ENCODE measurements at regions not wholly inside any gene's neighbourhood (a gene's known extent, or its start where the extent isn't known, plus 50 kb on each side); places are given as distances from the start of the nearest gene placed in this dataset.

DNA sequence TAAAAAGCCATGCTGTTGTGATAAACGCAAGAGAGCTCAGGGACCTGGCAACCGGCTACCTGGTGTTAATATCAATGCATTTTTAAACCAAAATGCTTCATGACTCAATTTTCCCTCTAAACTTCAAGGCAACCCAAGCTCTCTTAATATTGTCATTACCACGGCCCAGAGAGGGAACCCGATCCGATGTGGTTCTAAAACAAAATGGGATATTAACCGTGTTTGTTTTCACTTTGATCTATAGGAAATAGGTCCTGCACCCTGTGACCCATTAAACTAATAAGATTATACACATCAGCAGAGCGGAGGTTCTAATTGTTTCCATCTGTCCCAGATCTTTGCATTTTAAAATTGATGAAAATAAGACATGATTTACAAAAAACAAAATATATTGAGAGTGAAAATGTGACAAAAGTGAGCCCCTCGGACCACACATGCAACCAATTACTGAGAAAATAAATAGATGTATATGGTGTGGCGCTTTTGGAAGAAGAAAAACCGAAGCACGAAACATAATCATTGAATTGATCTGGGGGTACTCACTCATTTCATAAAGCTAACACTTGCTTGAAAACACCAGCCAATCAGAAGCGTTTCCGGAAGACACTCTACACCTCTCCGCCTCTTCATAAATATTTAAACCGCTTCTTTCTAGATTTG, 290.3 kb upstream of the NFE2L3 start:
- H3K4me1 Mint-ChIP-seq (ENCODE audit: unreplicated experiment) = peaks cover 25% of the 10 kb centered on the region
- H3K27ac Mint-ChIP-seq (ENCODE audit: unreplicated experiment) = no peak overlapping the region
- peak overlapping the region; percentile 32 for H3K4me3 Mint-ChIP-seq (ENCODE audit: unreplicated experiment)
- no peaks in the 10 kb centered on the region for H3K9me3 Mint-ChIP-seq (ENCODE audit: unreplicated experiment)
- no peaks in the 10 kb centered on the region for H3K36me3 Mint-ChIP-seq (ENCODE audit: low read depth, unreplicated experiment)
- peaks cover 5% of the 10 kb centered on the region for H3K27me3 Mint-ChIP-seq (ENCODE audit: unreplicated experiment)
- no peak for DNase-seq (ENCODE audit: low spot score)
- TF ChIP-seq, protein P1, sequence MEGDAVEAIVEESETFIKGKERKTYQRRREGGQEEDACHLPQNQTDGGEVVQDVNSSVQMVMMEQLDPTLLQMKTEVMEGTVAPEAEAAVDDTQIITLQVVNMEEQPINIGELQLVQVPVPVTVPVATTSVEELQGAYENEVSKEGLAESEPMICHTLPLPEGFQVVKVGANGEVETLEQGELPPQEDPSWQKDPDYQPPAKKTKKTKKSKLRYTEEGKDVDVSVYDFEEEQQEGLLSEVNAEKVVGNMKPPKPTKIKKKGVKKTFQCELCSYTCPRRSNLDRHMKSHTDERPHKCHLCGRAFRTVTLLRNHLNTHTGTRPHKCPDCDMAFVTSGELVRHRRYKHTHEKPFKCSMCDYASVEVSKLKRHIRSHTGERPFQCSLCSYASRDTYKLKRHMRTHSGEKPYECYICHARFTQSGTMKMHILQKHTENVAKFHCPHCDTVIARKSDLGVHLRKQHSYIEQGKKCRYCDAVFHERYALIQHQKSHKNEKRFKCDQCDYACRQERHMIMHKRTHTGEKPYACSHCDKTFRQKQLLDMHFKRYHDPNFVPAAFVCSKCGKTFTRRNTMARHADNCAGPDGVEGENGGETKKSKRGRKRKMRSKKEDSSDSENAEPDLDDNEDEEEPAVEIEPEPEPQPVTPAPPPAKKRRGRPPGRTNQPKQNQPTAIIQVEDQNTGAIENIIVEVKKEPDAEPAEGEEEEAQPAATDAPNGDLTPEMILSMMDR (IDR thresholded peaks at IDR 0.05; ENCODE audit: unreplicated experiment) = no peak

DNA sequence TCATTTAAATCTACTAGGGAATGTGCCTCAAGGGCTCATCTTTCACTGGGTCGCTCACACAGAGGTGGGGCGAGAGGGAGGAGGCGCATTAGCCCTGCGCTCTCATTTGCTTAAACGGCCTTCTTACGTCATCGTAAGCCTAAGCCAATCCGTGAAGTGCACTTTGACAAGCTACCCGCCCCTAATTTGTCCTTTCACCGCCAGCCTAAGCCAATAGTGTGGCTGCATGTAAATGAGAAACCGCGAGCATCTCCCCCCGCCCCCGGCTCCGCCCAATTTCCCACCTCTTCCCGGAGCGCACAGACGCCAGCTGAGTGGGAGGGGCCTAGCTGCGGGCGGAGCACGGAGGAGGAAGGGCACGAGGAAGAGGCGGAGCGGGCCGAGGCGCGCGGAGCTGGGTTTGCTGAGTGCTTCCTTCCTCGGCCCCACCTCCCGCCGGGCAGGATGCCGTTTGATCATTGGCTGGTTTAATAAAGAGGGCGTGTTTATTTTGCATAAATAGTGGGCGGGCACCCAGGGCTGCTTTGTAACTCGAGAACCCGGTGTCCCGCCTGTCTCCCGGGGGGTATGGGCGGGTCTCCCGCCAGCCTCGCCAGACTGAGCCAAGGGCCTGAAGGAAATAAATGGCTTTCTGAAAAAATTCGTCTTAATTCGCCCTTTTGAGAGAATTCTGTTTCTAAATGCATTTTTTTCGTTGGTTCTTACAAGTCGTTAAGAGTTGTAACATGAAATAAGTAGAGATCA, 289.6 kb upstream of the NFE2L3 start:
- Mint-ChIP-seq H3K9me3 (ENCODE audit: unreplicated experiment) (no peaks in the 10 kb centered on the region), H3K4me3 (ENCODE audit: unreplicated experiment) (peak overlapping the region; percentile 32), H3K27ac (ENCODE audit: unreplicated experiment) (no peak overlapping the region), H3K4me1 (ENCODE audit: unreplicated experiment) (peaks cover 25% of the 10 kb centered on the region), H3K36me3 (ENCODE audit: low read depth, unreplicated experiment) (no peaks in the 10 kb centered on the region), H3K27me3 (ENCODE audit: unreplicated experiment) (peaks cover 5% of the 10 kb centered on the region)
- TF ChIP-seq, protein P1 (IDR thresholded peaks at IDR 0.05; ENCODE audit: unreplicated experiment) = no peak
- peak; percentile 99 for DNase-seq (ENCODE audit: low spot score)

DNA sequence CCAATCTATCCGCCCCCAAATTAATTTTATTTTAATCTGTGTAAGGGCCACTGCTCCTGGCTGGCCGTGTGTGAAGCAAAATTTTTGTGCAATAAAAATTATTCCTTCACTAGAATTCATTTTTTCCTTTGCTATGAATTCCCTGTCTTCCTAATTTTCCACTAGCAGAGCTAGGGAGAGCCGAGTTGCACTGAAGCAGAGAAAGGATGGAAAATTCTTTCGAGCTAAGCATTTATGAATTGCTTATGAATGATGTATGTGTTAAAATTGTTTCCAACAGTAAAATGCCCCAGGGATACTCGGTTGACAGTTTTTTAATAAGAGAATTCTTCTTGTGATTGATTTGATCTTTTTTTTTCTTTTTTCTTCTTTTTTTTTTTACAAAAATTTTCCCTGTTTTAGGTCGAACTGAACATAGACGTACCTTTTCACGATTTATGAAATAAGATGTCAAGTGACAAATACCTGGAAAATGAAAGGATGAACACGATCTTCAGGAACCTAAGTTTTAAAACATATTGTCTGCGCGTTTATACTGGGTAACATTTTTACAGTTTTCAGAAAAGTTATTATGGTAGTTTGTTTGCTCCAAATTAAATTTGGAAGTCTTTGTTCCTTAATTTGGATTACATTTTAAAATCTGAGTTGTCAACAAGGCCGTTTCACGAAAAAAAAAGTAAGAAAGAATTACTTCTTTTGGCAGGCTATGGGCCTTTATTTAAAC, 288.8 kb upstream of the NFE2L3 start:
- H3K36me3 Mint-ChIP-seq (ENCODE audit: low read depth, unreplicated experiment) = no peaks in the 10 kb centered on the region
- H3K27ac Mint-ChIP-seq (ENCODE audit: unreplicated experiment) = no peak overlapping the region
- DNase-seq (ENCODE audit: low spot score) = no peak
- H3K4me3 Mint-ChIP-seq (ENCODE audit: unreplicated experiment) = peak overlapping the region; percentile 23
- TF ChIP-seq, protein P1 (IDR thresholded peaks at IDR 0.05; ENCODE audit: unreplicated experiment) = no peak
- no peaks in the 10 kb centered on the region for H3K9me3 Mint-ChIP-seq (ENCODE audit: unreplicated experiment)
- peaks cover 5% of the 10 kb centered on the region for H3K27me3 Mint-ChIP-seq (ENCODE audit: unreplicated experiment)
- peaks cover 25% of the 10 kb centered on the region for H3K4me1 Mint-ChIP-seq (ENCODE audit: unreplicated experiment)

DNA sequence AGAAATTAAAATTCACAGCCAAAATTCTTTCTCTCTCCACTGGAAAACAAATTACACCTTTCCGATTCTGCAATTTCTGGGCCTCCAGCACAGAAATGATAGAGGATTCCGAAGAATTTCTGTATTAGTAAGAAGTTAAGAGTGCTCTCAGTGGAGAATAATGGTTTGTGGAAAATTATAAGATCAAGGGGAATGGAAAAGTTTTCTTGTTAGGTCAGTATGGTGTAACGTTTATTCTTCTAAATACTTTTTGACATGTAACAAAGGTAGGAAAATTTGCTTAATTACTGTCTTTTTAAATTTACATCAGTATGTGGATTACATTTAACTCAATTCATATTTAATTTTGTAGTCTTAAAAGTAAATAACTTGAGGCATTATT, 288.3 kb upstream of the NFE2L3 start:
- H3K4me1 Mint-ChIP-seq (ENCODE audit: unreplicated experiment) = peaks cover 23% of the 10 kb centered on the region
- no peak overlapping the region for H3K27ac Mint-ChIP-seq (ENCODE audit: unreplicated experiment)
- TF ChIP-seq, protein P1 (IDR thresholded peaks at IDR 0.05; ENCODE audit: unreplicated experiment) = no peak
- H3K9me3 Mint-ChIP-seq (ENCODE audit: unreplicated experiment) = no peaks in the 10 kb centered on the region
- DNase-seq (ENCODE audit: low spot score) = no peak
- no peaks in the 10 kb centered on the region for H3K36me3 Mint-ChIP-seq (ENCODE audit: low read depth, unreplicated experiment)
- no peak overlapping the region for H3K4me3 Mint-ChIP-seq (ENCODE audit: unreplicated experiment)
- H3K27me3 Mint-ChIP-seq (ENCODE audit: unreplicated experiment) = peaks cover 5% of the 10 kb centered on the region
